ENCODE measurements at regions not wholly inside any gene's neighbourhood (a gene's known extent, or its start where the extent isn't known, plus 50 kb on each side); places are given as distances from the start of the nearest gene placed in this dataset.

DNA sequence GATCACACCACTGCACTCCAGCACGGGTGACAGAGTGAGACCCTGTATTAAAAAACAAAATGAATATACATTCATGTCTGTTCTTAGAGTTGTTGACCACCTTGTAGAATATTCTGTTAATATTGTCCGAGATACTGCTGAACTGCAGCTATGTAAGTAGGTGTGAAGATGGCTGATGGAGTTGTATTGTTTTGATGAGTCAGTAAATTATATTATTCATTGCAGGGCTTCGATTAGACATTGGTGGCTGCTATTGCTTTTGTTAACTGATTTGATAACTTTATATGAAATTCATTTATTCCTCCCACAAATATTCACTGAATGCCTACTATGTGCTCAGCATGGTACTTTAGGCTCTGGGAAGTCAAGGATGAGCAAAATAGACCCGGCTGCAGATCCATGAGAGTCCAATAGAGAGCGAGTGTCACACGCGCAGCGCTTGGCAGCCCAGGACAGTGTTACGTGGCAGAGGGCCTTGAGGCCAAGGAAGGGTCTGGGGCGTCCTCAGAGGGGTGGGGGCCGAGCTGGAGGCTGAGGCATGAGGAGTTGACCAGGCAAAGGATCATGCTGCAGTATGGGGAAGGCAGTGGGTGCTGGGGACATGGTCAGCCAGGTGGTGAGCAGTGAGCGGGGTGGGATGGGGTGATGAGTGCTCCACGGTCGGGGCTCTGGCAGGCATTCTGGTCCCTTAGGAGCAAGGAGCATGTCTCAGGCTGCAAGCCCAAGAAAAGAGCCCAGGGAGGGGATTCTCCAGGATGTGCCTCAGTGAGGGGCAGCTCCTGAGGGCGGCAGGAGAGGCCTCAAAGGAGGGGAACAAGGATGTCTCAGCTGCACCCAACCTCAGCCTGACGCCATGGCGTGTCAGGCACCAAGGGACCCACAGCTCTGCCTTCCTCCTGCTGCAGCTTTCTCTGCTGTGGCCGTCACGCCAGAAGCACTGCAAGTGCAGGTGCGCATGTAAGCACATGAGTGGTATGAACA is 243.5 kb downstream of the GADD45G start:
- BruUV-seq (replicated peaks) = no TSS peak
- H3K9ac ChIP-seq (ENCODE audit: control insufficient read depth, insufficient read depth, low read length) = no peak overlapping the region
- intact Hi-C loops (cut with micrococcal nuclease; ENCODE audit: unreplicated experiment) = no loop called here
- no peak for FAIRE-seq
- POLR2A ChIA-PET = no interaction called here
- SMC1A ChIA-PET (ENCODE audit: uncharacterized antibody, unreplicated experiment) = no interaction called here
- no peaks in the 10 kb centered on the region for H3K79me2 ChIP-seq (ENCODE audit: control insufficient read depth, insufficient read depth, low read length)
- TF ChIP-seq GABPA (IDR thresholded peaks at IDR 0.05; ENCODE audit: low read depth) (no peak), FOXM1 (IDR thresholded peaks at IDR 0.05; ENCODE audit: low read depth, low read length) (no peak), NFIC (IDR thresholded peaks at IDR 0.05; ENCODE audit: low read depth, low read length) (no peak), HDAC2 (IDR thresholded peaks at IDR 0.05) (no peak), ZBED1 (IDR thresholded peaks at IDR 0.05; ENCODE audit: borderline replicate concordance) (no peak), RCOR1 (conservative IDR thresholded peaks at IDR 0.05; ENCODE audit: low read depth, low read length) (no peak), POLR2A (IDR thresholded peaks at IDR 0.05; ENCODE audit: low read depth, low read length) (no peak), RB1 (IDR thresholded peaks at IDR 0.05; ENCODE audit: borderline replicate concordance) (no peak), EGR1 (IDR thresholded peaks at IDR 0.05; ENCODE audit: borderline replicate concordance in 1 of 2, low read depth in 2 of 2, low read length in 2 of 2) (no peak), ZNF622 (IDR thresholded peaks at IDR 0.05) (no peak), MXI1 (IDR thresholded peaks at IDR 0.05; ENCODE audit: low read depth, low read length) (no peak), NR2C1 (IDR thresholded peaks at IDR 0.05) (no peak), CREM (IDR thresholded peaks at IDR 0.05; ENCODE audit: low read depth) (no peak), SPI1 (IDR thresholded peaks at IDR 0.05; ENCODE audit: borderline replicate concordance, insufficient read depth, low read depth, low read length) (no peak), ZZZ3 (IDR thresholded peaks at IDR 0.05; ENCODE audit: control insufficient read depth, insufficient read length, low read depth) (no peak), NFYA (IDR thresholded peaks at IDR 0.05; ENCODE audit: borderline replicate concordance, low read depth, low read length) (no peak)
- TF ChIP-seq, protein P1, sequence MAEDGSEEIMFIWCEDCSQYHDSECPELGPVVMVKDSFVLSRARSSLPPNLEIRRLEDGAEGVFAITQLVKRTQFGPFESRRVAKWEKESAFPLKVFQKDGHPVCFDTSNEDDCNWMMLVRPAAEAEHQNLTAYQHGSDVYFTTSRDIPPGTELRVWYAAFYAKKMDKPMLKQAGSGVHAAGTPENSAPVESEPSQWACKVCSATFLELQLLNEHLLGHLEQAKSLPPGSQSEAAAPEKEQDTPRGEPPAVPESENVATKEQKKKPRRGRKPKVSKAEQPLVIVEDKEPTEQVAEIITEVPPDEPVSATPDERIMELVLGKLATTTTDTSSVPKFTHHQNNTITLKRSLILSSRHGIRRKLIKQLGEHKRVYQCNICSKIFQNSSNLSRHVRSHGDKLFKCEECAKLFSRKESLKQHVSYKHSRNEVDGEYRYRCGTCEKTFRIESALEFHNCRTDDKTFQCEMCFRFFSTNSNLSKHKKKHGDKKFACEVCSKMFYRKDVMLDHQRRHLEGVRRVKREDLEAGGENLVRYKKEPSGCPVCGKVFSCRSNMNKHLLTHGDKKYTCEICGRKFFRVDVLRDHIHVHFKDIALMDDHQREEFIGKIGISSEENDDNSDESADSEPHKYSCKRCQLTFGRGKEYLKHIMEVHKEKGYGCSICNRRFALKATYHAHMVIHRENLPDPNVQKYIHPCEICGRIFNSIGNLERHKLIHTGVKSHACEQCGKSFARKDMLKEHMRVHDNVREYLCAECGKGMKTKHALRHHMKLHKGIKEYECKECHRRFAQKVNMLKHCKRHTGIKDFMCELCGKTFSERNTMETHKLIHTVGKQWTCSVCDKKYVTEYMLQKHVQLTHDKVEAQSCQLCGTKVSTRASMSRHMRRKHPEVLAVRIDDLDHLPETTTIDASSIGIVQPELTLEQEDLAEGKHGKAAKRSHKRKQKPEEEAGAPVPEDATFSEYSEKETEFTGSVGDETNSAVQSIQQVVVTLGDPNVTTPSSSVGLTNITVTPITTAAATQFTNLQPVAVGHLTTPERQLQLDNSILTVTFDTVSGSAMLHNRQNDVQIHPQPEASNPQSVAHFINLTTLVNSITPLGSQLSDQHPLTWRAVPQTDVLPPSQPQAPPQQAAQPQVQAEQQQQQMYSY (CRISPR knock-in tag; IDR thresholded peaks at IDR 0.05) = no peak
- TF ChIP-seq, protein P2, sequence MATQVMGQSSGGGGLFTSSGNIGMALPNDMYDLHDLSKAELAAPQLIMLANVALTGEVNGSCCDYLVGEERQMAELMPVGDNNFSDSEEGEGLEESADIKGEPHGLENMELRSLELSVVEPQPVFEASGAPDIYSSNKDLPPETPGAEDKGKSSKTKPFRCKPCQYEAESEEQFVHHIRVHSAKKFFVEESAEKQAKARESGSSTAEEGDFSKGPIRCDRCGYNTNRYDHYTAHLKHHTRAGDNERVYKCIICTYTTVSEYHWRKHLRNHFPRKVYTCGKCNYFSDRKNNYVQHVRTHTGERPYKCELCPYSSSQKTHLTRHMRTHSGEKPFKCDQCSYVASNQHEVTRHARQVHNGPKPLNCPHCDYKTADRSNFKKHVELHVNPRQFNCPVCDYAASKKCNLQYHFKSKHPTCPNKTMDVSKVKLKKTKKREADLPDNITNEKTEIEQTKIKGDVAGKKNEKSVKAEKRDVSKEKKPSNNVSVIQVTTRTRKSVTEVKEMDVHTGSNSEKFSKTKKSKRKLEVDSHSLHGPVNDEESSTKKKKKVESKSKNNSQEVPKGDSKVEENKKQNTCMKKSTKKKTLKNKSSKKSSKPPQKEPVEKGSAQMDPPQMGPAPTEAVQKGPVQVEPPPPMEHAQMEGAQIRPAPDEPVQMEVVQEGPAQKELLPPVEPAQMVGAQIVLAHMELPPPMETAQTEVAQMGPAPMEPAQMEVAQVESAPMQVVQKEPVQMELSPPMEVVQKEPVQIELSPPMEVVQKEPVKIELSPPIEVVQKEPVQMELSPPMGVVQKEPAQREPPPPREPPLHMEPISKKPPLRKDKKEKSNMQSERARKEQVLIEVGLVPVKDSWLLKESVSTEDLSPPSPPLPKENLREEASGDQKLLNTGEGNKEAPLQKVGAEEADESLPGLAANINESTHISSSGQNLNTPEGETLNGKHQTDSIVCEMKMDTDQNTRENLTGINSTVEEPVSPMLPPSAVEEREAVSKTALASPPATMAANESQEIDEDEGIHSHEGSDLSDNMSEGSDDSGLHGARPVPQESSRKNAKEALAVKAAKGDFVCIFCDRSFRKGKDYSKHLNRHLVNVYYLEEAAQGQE (IDR thresholded peaks at IDR 0.05; ENCODE audit: low read depth, low read length) = no peak
- CTCF ChIA-PET = interaction anchor here (1.1 kb wide), 1 partner anchor 245 kb away, joined by 3 read pairs; no protein-coding TSS in a partner anchor
- RAD21 ChIA-PET (ENCODE audit: unreplicated experiment) = no interaction called here
- H4K20me1 ChIP-seq (ENCODE audit: control insufficient read depth, insufficient read depth) = no peaks in the 10 kb centered on the region
- no peaks in the 10 kb centered on the region for H3K4me1 ChIP-seq (ENCODE audit: control insufficient read depth, insufficient read depth, low read length)
- H3K36me3 ChIP-seq (ENCODE audit: control insufficient read depth in 2 of 2, insufficient read depth in 2 of 2, low read length in 1 of 2) = no peaks in the 10 kb centered on the region
- peaks cover 0 to 2% of the 10 kb centered on the region in 2 experiments; a peak in 1 of 4 replicates for H3K27me3 ChIP-seq (replicated peaks in 1 of 2; ENCODE audit: control insufficient read depth in 2 of 2, insufficient read depth in 2 of 2, low read length in 1 of 2)
- in situ Hi-C loops (cut with MboI) = no loop called here
- H3K4me3 ChIP-seq = no peak overlapping the region
- 34% methylated on average over 20 of the region's 20 CpGs for WGBS (ENCODE audit: insufficient coverage, insufficient replicate concordance, low lambda C conversion rate, missing lambda C conversion rate)
- no peak for ATAC-seq
- H3K27ac ChIP-seq (ENCODE audit: control insufficient read depth, insufficient read depth) = no peak overlapping the region
- no peak overlapping the region for H3K4me2 ChIP-seq (ENCODE audit: control insufficient read depth, insufficient read depth)
- H3K9me3 ChIP-seq (replicated peaks; ENCODE audit: control insufficient read depth, insufficient read depth, low read length) = no peaks in the 10 kb centered on the region
- DNase-seq (ENCODE audit: low read depth, low spot score) = no peak
- H2AFZ ChIP-seq (ENCODE audit: control insufficient read depth, low read depth, low read length) = no peak overlapping the region
